Breast epithelium (tissue), 4 donors: ENCODE measurements at regions not wholly inside any gene's neighbourhood (a gene's known extent, or its start where the extent isn't known, plus 50 kb on each side); places are given as distances from the start of the nearest gene placed in this dataset.
A peak's percentile ranks its signal among the peaks of the same experiment; 100 is the strongest.

Experiments
- DNase-seq, 2 donors: peaks; one replicate each; pipeline ENCODE4 v3.0.0-alpha.2; 2019; ENCODE audit warnings: low spot score in 2 of 2
- H3K27ac ChIP-seq, 2 donors: fragments of 200-600 bp; sonication (generic) in 1 of 2; one replicate each; pipeline ENCODE4 v1.5.1; 2016 to 2019; ENCODE audit warnings: mild to moderate bottlenecking in 1 of 2
- H3K27me3 ChIP-seq, 2 donors: fragments of 200-600 bp; sonication (generic) in 1 of 2; one replicate each; pipeline versions ENCODE4 v1.5.1 to v1.6.0; 2017 to 2019; ENCODE audit warnings: control low read depth in 1 of 2, mild to moderate bottlenecking in 1 of 2
- H3K36me3 ChIP-seq: fragments of 200-600 bp; one replicate; pipeline ENCODE4 v1.5.1; 2019
- H3K4me1 ChIP-seq, 2 donors: fragments of 200-600 bp; sonication (generic); one replicate each; pipeline ENCODE4 v1.5.1; 2016 to 2019; ENCODE audit warnings: control low read depth in 1 of 2
- H3K4me3 ChIP-seq, 3 donors: fragments of 200-600 bp; sonication (generic); 1 replicate in 2 of 3; 2 replicates in 1 of 3; pipeline ENCODE4 v1.5.1; 2016 to 2019; ENCODE audit warnings: mild to moderate bottlenecking in 3 of 3, moderate library complexity in 2 of 3
- H3K9me3 ChIP-seq, 2 donors: fragments of 200-600 bp; sonication (generic) in 1 of 2; one replicate each; pipeline ENCODE4 v1.5.1; 2016 to 2019; ENCODE audit warnings: control low read depth in 1 of 2
- POLR2A ChIP-seq: fragments of 450-650 bp; IDR thresholded peaks from one replicate; pipeline ENCODE4 v1.6.1; 2016; ENCODE audit warnings: antibody characterized with exemption, mild to moderate bottlenecking, moderate library complexity
- POLR2AphosphoS5 ChIP-seq, 3 donors: sonication (generic); formaldehyde crosslinking; IDR thresholded peaks; one replicate each; pipeline ENCODE4 v1.6.1; 2017; ENCODE audit warnings: antibody characterized with exemption in 3 of 3
- intact Hi-C: fragments of 100-400 bp; cut with DNase I; formaldehyde crosslinking; loops from one replicate; pipeline ENCODE4 v1.15.1; 2023; ENCODE audit warnings: low total_unique reads
- TF ChIP-seq, protein P1 (sequence below), 3 donors: fragments of 450-650 bp; IDR thresholded peaks; one replicate each; pipeline ENCODE4 v1.5.1; 2016 to 2017; ENCODE audit warnings: antibody characterized with exemption in 3 of 3, mild to moderate bottlenecking in 3 of 3, moderate library complexity in 3 of 3

DNA sequence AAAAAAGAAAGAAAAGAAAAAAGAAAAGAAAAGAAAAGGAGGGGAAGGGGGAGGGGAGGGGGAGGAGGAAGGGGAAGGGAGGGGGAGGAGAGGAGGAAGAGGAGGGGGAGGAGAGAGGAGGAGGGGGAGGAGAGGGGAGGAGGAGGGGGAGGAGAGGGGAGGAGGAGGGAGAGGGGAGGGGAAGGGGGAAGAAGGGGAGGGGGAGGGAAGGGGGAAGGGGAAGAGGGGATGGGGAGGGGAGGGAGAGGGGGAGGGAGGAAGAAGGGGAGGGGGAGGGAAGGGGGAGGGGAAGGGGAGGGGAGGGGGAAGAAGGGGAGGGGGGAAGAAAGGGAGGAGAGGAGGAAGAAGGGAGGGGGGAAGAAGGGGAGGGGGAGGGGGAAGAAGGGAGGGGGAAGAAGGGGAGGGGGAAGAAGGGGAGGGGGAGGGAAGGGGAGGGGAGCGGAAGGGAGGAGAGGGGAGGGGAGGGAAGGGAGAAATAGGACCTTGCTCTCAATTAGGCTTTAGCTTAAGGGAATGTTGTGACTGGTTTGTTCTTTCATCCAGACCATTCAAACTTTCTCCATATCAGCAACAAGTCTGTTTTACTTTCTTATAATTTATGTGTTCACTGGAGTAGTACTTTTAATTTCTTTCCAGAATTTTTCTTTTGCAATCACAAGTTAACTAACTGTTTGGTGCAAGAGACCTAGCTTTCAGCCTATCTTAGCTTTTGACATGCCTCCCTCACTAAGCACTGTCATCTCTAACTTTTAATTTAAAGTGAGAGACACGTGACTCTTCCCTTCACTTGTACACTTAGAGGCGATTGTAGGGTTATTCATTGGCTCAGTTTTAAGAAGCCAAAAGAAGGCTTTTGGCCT is 76.5 kb upstream of the EGLN3 start:
- H3K36me3 ChIP-seq = no peaks in the 10 kb centered on the region
- TF ChIP-seq POLR2AphosphoS5 (IDR thresholded peaks at IDR 0.05) = no peak
- no peak for TF ChIP-seq POLR2A
- TF ChIP-seq, protein P1, sequence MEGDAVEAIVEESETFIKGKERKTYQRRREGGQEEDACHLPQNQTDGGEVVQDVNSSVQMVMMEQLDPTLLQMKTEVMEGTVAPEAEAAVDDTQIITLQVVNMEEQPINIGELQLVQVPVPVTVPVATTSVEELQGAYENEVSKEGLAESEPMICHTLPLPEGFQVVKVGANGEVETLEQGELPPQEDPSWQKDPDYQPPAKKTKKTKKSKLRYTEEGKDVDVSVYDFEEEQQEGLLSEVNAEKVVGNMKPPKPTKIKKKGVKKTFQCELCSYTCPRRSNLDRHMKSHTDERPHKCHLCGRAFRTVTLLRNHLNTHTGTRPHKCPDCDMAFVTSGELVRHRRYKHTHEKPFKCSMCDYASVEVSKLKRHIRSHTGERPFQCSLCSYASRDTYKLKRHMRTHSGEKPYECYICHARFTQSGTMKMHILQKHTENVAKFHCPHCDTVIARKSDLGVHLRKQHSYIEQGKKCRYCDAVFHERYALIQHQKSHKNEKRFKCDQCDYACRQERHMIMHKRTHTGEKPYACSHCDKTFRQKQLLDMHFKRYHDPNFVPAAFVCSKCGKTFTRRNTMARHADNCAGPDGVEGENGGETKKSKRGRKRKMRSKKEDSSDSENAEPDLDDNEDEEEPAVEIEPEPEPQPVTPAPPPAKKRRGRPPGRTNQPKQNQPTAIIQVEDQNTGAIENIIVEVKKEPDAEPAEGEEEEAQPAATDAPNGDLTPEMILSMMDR (IDR thresholded peaks at IDR 0.05) = no peak
- H3K4me1 ChIP-seq = no peaks in the 10 kb centered on the region
- H3K4me3 ChIP-seq = no peak overlapping the region
- peak overlapping the region in 1 of 2 donors; percentile 19 for H3K27ac ChIP-seq
- no peaks in the 10 kb centered on the region for H3K9me3 ChIP-seq
- intact Hi-C loops = no loop called here
- no peaks in the 10 kb centered on the region for H3K27me3 ChIP-seq
- DNase-seq = no peak

DNA sequence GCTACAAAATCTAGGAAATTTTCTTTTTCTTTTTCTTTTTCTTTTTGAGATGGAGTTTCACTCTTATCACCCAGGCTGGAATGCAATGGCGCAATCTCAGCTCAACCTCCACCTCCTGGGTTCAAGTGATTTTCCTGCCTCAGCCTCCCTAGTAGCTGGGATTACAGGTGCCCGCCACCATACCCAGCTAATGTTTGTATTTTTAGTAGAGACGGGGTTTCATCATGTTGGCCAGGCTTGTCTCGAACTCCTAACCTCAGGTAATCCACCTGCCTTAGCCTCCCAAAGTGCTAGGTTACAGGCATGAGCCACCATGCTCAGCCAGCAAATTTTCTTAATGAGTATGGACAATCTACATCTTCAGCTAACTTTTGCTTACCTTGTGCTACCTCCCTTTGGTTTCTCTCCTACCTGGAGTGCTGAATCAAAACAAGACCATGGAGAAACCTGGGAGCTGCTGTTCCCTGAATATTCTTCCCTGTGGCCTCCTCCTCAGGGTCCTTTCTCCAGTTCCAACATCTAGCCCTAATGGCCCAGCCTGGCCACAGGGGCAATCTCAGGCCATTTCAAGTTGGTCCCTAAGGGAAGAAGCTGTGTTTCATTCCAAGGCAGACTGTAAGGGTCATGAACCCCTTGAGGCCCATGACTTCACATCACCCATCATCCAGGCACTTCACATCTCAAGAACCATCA is 74.6 kb upstream of the EGLN3 start:
- TF ChIP-seq POLR2AphosphoS5 (IDR thresholded peaks at IDR 0.05) (no peak), POLR2A (no peak)

DNA sequence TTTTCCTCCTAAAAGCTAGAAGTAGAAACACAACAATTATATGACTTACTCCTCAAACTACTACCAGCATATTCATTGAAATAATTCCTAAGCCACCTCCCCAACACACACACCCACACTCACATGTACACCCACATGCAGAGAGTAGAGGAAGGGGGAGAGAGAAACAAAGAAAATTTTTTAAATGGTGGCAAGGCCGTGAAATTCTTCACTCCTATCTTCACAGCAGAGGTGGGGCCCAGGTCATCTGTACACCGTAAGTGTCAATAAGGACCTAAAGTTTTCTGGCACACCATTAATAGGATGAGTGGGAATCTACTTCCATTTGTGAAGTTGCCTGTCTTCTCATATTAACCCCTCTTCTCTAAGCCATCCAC is 73.9 kb upstream of the EGLN3 start:
- DNase-seq = no peak
- Histone ChIP-seq H3K9me3 (no peaks in the 10 kb centered on the region), H3K27ac (no peak overlapping the region), H3K27me3 (no peaks in the 10 kb centered on the region), H3K36me3 (no peaks in the 10 kb centered on the region), H3K4me1 (no peaks in the 10 kb centered on the region), H3K4me3 (no peak overlapping the region)
- TF ChIP-seq, protein P1 (IDR thresholded peaks at IDR 0.05) = no peak
- TF ChIP-seq POLR2AphosphoS5 (IDR thresholded peaks at IDR 0.05) = no peak
- TF ChIP-seq POLR2A = no peak
- intact Hi-C loops = no loop called here

More for the DNA sequence above, 74.6 kb upstream of the EGLN3 start:
- intact Hi-C loops = no loop called here
- Histone ChIP-seq H3K4me3 (no peak overlapping the region), H3K36me3 (no peaks in the 10 kb centered on the region), H3K27me3 (no peaks in the 10 kb centered on the region), H3K4me1 (no peaks in the 10 kb centered on the region), H3K9me3 (no peaks in the 10 kb centered on the region), H3K27ac (no peak overlapping the region)
- DNase-seq = no peak

DNA sequence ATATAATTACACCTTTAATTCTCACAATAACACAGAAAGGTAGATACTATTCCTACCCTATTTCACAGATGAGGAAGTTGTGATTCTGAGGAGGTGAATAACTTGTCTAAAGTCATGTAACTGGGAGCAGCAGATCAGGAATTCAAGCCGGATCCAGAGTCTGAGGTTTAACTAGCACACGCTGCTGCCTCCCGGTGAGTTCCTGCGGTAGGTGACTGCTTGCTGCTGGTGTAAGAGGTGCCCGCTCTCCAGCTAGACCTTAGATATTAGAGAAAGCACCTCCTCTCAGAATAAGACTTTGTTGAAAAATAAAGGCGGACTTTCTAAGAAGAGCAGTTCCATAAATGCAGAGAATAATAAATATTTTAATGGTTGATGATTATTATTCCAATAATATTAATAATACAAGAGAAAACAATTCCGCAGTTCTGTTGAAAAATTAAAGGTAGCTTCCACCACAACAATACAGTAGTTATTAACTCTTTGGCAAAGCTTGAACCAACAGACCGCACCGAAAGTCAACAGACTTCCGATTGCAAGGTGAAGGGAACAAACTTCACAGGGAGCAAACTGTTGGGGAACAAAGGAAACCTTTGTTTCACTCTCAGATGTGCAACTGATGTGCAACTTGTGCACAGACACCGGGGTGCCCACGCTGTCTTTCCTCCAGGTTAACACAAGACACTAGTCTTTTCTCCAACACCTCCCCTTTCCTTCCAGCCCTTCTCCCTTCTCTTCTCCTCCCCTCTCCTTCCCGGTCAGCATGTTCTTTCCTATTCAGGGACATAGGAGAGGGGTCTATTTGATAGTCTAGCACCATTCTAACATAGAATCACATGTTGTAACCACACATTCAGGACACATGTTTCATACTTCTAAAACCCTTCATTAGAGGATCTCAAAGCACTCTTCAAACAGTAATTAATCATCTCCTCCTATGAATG is 73.2 kb upstream of the EGLN3 start:
- no peak for DNase-seq
- Histone ChIP-seq H3K4me1 (no peaks in the 10 kb centered on the region), H3K9me3 (no peaks in the 10 kb centered on the region), H3K27ac (no peak overlapping the region), H3K36me3 (no peaks in the 10 kb centered on the region), H3K27me3 (no peaks in the 10 kb centered on the region), H3K4me3 (no peak overlapping the region)
- intact Hi-C loops = no loop called here
- TF ChIP-seq, protein P1 (IDR thresholded peaks at IDR 0.05) = no peak
- TF ChIP-seq POLR2AphosphoS5 (IDR thresholded peaks at IDR 0.05) (no peak), POLR2A (no peak)

DNA sequence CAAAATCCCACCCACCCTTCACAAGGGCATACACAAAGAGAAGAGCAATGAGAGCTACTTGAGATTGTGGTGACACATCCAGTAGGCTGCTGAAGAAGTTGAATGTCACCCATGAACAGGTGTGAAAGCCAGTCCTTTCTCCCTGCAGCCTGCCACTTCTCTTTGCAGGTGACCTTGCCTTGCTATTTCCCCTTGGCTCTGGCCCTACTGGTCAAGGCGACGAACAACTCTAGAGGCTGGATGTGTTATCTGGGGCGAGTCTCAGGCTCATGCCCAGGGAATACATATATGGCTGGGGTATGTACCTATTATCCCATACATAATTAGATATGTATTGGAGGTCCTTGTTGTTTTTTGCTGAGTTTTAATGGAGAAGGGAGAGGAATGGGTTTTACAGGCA is 70.2 kb upstream of the EGLN3 start:
- no peak overlapping the region for H3K4me3 ChIP-seq
- no peak for TF ChIP-seq POLR2AphosphoS5 (IDR thresholded peaks at IDR 0.05)
- no peak for TF ChIP-seq POLR2A
- TF ChIP-seq, protein P1 (IDR thresholded peaks at IDR 0.05) = no peak
- no peaks in the 10 kb centered on the region for H3K9me3 ChIP-seq
- H3K4me1 ChIP-seq = no peaks in the 10 kb centered on the region
- H3K27ac ChIP-seq = no peak overlapping the region
- no peak for DNase-seq
- no peaks in the 10 kb centered on the region for H3K27me3 ChIP-seq
- intact Hi-C loops = no loop called here
- H3K36me3 ChIP-seq = no peaks in the 10 kb centered on the region
